OCI-LY1 (cell line): ENCODE measurements at regions not wholly inside any gene's neighbourhood (a gene's known extent, or its start where the extent isn't known, plus 50 kb on each side); places are given as distances from the start of the nearest gene placed in this dataset.

Experiments used
- EZH2 ChIP-seq: fragments of 200-600 bp; sonication (generic), shearing (Covaris generic); IDR thresholded peaks from 2 replicates; pipeline ENCODE4 v1.8.0; 2017; ENCODE audit warnings: borderline replicate concordance, mixed run types, mild to moderate bottlenecking, antibody characterized with exemption, low read length, moderate library complexity, mixed read lengths
- TF ChIP-seq, protein P1 (sequence below): fragments of 200-600 bp; sonication (generic), shearing (Covaris generic); IDR thresholded peaks from 2 replicates; pipeline ENCODE4 v1.5.1; 2017; ENCODE audit warnings: mild to moderate bottlenecking, antibody characterized with exemption, low read length, moderate library complexity, mixed read lengths

DNA sequence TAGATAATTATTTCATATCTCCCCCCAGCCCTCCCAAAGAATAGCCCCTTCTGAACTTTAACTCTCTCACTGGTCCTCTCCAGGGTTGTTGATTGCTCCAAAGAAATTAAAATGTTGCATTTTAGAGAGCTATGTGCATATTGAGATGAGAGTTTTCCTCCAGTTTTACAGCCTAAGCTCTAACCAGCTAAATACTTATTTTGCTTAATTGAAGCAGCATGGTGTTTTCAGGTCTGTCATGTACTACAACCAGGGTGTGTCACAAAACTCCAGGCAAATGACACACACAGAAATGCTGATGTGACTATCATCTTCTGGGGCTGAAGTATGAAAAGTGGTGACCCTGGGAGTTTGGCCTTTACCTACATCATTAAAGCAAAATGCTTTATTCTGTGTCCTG, 196.8 kb upstream of the STXBP5 start:
- TF ChIP-seq, protein P1, sequence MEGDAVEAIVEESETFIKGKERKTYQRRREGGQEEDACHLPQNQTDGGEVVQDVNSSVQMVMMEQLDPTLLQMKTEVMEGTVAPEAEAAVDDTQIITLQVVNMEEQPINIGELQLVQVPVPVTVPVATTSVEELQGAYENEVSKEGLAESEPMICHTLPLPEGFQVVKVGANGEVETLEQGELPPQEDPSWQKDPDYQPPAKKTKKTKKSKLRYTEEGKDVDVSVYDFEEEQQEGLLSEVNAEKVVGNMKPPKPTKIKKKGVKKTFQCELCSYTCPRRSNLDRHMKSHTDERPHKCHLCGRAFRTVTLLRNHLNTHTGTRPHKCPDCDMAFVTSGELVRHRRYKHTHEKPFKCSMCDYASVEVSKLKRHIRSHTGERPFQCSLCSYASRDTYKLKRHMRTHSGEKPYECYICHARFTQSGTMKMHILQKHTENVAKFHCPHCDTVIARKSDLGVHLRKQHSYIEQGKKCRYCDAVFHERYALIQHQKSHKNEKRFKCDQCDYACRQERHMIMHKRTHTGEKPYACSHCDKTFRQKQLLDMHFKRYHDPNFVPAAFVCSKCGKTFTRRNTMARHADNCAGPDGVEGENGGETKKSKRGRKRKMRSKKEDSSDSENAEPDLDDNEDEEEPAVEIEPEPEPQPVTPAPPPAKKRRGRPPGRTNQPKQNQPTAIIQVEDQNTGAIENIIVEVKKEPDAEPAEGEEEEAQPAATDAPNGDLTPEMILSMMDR = no peak
- no peak for TF ChIP-seq EZH2
